ENCODE measurements at regions not wholly inside any gene's neighbourhood (a gene's known extent, or its start where the extent isn't known, plus 50 kb on each side); places are given as distances from the start of the nearest gene placed in this dataset.

GRCh38 chr2:35548171-35548570, 807.4 kb upstream of the CRIM1 start:
- TF ChIP-seq POLR2A (IDR thresholded peaks at IDR 0.05), result no peak
- no peak for TF ChIP-seq CTCF (IDR thresholded peaks at IDR 0.05)

All from uterus (tissue), 2 donors.